22Rv1 (cell line): ENCODE measurements at regions not wholly inside any gene's neighbourhood (a gene's known extent, or its start where the extent isn't known, plus 50 kb on each side); places are given as distances from the start of the nearest gene placed in this dataset.

Experiments used
- ZFX ChIP-seq: fragments of 450-650 bp; IDR thresholded peaks from 2 replicates; pipeline ENCODE4 v1.6.1; 2017; ENCODE audit warnings: antibody characterized with exemption, borderline replicate concordance
- TF ChIP-seq, protein P1 (sequence below): fragments of 450-650 bp; IDR thresholded peaks from 2 replicates; pipeline ENCODE4 v1.5.1; 2017; ENCODE audit warnings: mild to moderate bottlenecking

DNA sequence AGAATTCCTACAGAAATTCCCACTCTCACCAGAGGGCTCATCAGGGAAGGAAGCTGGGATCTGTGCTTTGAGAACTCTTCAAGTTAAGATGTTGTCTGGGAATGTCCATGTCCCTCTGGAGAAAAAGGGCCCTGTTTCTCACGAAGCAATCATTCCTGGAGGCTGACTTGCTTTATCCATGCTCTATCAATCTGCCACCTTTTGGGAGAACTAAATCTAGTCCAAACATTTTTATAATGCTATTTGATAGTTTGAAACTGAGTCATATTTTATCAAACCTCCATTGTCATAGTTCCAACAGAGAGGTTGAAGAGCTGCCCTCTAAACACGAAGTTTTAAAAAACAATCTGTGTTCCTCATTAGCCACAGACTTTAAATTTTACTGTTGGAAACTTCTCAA lies 219.2 kb downstream of the MTX2 start:
- TF ChIP-seq, protein P1, sequence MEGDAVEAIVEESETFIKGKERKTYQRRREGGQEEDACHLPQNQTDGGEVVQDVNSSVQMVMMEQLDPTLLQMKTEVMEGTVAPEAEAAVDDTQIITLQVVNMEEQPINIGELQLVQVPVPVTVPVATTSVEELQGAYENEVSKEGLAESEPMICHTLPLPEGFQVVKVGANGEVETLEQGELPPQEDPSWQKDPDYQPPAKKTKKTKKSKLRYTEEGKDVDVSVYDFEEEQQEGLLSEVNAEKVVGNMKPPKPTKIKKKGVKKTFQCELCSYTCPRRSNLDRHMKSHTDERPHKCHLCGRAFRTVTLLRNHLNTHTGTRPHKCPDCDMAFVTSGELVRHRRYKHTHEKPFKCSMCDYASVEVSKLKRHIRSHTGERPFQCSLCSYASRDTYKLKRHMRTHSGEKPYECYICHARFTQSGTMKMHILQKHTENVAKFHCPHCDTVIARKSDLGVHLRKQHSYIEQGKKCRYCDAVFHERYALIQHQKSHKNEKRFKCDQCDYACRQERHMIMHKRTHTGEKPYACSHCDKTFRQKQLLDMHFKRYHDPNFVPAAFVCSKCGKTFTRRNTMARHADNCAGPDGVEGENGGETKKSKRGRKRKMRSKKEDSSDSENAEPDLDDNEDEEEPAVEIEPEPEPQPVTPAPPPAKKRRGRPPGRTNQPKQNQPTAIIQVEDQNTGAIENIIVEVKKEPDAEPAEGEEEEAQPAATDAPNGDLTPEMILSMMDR: no peak
- TF ChIP-seq ZFX: no peak
